ENCODE measurements at regions not wholly inside any gene's neighbourhood (a gene's known extent, or its start where the extent isn't known, plus 50 kb on each side); places are given as distances from the start of the nearest gene placed in this dataset.

DNA sequence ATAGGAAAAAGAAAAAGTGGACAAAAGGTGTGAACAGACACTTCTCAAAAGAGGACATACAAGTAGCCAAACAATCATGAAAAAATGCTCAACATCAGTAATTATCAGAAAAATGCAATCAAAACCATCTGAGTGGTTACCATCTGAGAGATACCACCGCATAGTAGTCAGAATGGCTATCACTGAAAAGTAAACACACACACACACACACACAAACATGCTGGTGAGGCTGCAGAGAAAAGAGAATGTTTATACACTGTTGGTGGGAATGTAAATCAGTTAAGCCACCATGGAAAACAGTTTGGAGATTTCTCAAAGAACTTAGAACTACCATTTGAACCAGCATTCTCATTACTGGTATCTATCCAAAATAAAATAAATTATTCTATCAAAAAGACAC, 145.7 kb downstream of the CYP26A1 start:
- Mint-ChIP-seq H3K27ac (no peak overlapping the region), H3K27me3 (ENCODE audit: low read depth) (no peaks in the 10 kb centered on the region), H3K9me3 (peaks cover 6% of the 10 kb centered on the region), H3K4me3 (no peak overlapping the region), H3K4me1 (peaks cover 16% of the 10 kb centered on the region), H3K36me3 (ENCODE audit: low read depth) (no peaks in the 10 kb centered on the region)
- TF ChIP-seq, protein P1, sequence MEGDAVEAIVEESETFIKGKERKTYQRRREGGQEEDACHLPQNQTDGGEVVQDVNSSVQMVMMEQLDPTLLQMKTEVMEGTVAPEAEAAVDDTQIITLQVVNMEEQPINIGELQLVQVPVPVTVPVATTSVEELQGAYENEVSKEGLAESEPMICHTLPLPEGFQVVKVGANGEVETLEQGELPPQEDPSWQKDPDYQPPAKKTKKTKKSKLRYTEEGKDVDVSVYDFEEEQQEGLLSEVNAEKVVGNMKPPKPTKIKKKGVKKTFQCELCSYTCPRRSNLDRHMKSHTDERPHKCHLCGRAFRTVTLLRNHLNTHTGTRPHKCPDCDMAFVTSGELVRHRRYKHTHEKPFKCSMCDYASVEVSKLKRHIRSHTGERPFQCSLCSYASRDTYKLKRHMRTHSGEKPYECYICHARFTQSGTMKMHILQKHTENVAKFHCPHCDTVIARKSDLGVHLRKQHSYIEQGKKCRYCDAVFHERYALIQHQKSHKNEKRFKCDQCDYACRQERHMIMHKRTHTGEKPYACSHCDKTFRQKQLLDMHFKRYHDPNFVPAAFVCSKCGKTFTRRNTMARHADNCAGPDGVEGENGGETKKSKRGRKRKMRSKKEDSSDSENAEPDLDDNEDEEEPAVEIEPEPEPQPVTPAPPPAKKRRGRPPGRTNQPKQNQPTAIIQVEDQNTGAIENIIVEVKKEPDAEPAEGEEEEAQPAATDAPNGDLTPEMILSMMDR (IDR thresholded peaks at IDR 0.05; ENCODE audit: unreplicated experiment in 3 of 3) = no peak

DNA sequence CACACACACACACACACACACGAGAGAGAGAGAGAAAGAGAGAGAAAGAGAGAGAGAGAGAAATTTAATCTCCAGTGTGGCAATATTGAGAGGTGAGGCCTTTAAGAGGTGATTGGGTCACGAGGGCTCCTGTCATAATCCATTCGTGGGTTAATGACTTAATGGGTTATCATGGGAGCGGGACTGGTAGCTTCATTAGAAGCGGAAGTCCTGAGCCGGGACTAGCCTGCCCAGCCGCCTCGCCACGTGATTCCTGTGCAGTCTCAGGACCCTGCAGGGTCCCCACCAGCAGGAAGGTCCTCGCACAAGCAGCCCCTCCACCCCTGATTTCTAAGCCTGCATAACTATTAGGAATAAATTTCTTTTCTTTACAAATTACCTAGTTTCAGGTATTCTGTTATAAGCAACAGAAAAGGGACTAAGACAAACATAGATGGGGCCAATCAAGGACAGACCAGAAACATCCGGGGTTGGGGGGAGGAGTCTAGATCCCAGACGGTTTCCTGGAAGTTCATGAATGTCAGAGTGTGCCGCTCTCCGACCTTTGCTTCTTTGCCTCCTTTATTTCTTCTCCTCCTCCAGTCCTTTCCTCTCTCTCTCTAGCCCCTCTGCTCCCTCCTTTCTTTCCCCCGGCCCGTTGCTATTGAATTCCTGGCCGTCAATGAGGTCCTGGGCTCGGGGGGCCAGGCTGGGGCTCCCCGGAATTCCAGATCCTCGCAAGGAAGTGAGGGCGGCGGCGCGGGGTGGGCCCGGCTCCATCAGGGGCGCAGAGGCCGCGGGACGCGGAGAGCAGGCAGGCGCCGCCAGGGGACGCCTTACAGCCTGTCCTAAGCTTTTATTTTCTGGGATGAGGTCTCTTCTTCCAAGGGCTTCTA, 146.8 kb downstream of the CYP26A1 start:
- TF ChIP-seq, protein P1 (IDR thresholded peaks at IDR 0.05; ENCODE audit: unreplicated experiment in 3 of 3) = no peak
- no peak overlapping the region for H3K4me3 Mint-ChIP-seq
- H3K4me1 Mint-ChIP-seq = peaks cover 16% of the 10 kb centered on the region
- no peaks in the 10 kb centered on the region for H3K27me3 Mint-ChIP-seq (ENCODE audit: low read depth)
- no peaks in the 10 kb centered on the region for H3K36me3 Mint-ChIP-seq (ENCODE audit: low read depth)
- peak overlapping the region in 1 of 3 experiments; percentile 29 for H3K27ac Mint-ChIP-seq
- peaks cover 6% of the 10 kb centered on the region for H3K9me3 Mint-ChIP-seq

DNA sequence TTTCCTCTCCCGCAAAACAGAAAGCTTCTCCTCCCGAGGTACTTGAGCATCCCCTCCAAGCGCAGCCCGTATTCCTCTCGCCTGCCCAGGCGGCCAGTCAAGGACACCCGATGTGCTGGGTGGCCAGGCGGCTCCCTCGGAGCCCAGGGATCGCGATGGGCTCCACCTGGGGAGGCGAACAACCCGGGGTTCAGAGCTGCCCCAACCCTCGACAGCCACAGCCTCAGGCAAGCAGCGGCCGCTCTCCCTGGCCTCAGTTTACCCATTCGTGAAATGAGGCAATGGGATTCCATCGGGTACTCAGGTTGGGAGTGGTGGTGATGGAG, 147.4 kb downstream of the CYP26A1 start:
- no peak overlapping the region for H3K4me3 Mint-ChIP-seq
- H3K27me3 Mint-ChIP-seq (ENCODE audit: low read depth) = no peaks in the 10 kb centered on the region
- TF ChIP-seq, protein P1 (IDR thresholded peaks at IDR 0.05; ENCODE audit: unreplicated experiment in 3 of 3) = no peak
- no peak overlapping the region for H3K27ac Mint-ChIP-seq
- peaks cover 16% of the 10 kb centered on the region for H3K4me1 Mint-ChIP-seq
- peaks cover 6% of the 10 kb centered on the region for H3K9me3 Mint-ChIP-seq
- H3K36me3 Mint-ChIP-seq (ENCODE audit: low read depth) = no peaks in the 10 kb centered on the region

DNA sequence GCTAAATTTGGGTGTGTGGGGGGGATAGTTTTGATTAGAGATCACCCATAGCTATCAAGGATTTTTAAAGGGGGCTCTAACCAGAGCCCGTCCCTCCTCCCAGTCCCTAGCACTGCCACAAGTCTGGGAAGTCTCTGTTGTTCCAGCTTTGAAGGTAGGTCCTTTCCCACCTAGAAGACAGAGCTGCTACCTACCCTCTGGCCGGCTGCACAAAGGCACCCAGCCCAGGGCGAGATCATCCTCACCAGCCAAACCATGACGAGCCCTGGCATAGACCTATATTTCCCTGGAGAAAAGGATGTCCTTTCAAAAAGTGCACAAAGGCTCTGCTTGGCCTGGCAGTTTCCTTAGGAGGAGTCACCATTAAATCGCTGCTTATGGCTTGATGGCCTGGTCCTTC, 147.8 kb downstream of the CYP26A1 start:
- TF ChIP-seq, protein P1 (IDR thresholded peaks at IDR 0.05; ENCODE audit: unreplicated experiment in 3 of 3) = no peak
- Mint-ChIP-seq H3K4me3 (no peak overlapping the region), H3K27ac (peak overlapping the region; percentile 64 to 84 (median 76))

GRCh38 chr10:93222211-93222754, 148.6 kb downstream of the CYP26A1 start:
- Mint-ChIP-seq H3K27ac (peak overlapping the region; percentile 64 to 84 (median 76)), H3K4me3 (peak overlapping the region in 2 of 3 experiments; percentile 1), H3K9me3 (peaks cover 6% of the 10 kb centered on the region), H3K36me3 (ENCODE audit: low read depth) (no peaks in the 10 kb centered on the region), H3K27me3 (ENCODE audit: low read depth) (no peaks in the 10 kb centered on the region), H3K4me1 (peaks cover 20% of the 10 kb centered on the region)
- TF ChIP-seq, protein P1 (IDR thresholded peaks at IDR 0.05; ENCODE audit: unreplicated experiment in 3 of 3) = no peak

More for the DNA sequence above, 147.8 kb downstream of the CYP26A1 start:
- Mint-ChIP-seq H3K27me3 (ENCODE audit: low read depth) (no peaks in the 10 kb centered on the region), H3K9me3 (peaks cover 6% of the 10 kb centered on the region), H3K36me3 (ENCODE audit: low read depth) (no peaks in the 10 kb centered on the region), H3K4me1 (peaks cover 17% of the 10 kb centered on the region)

All from nephron (organoid).